Ovary (tissue), 7 donors: ENCODE measurements at regions not wholly inside any gene's neighbourhood (a gene's known extent, or its start where the extent isn't known, plus 50 kb on each side); places are given as distances from the start of the nearest gene placed in this dataset.

Experiments used
- DNase-seq, 5 donors: peaks; one replicate each; pipeline ENCODE4 v3.0.0-alpha.2; 2019 to 2020
- H3K27ac ChIP-seq, 2 donors: fragments of 200-600 bp; one replicate each; pipeline versions ENCODE4 v1.5.1 to v1.8.0; 2019 to 2022
- H3K27me3 ChIP-seq: fragments of 200-600 bp; one replicate; pipeline ENCODE4 v1.8.0; 2022
- H3K36me3 ChIP-seq: fragments of 200-600 bp; sonication (generic); one replicate; pipeline ENCODE4 v1.5.1; 2019
- H3K4me1 ChIP-seq: one replicate; pipeline ENCODE4 v1.8.1; 2013; ENCODE audit warnings: mild to moderate bottlenecking, moderate library complexity; ENCODE audit not compliant: insufficient read depth
- H3K4me3 ChIP-seq: fragments of 200-600 bp; sonication (generic); one replicate; pipeline ENCODE4 v1.5.1; 2017
- H3K9me3 ChIP-seq, 2 donors: fragments of 200-600 bp in 1 of 2; sonication (generic) in 1 of 2; one replicate each; pipeline versions ENCODE4 v1.5.1 to v1.8.1; 2013 to 2019; ENCODE audit warnings: mild to moderate bottlenecking in 1 of 2, moderate library complexity in 1 of 2
- EP300 ChIP-seq: sonication (generic); formaldehyde crosslinking; IDR thresholded peaks from one replicate; pipeline ENCODE4 v1.6.1; 2017; ENCODE audit warnings: antibody characterized with exemption
- POLR2A ChIP-seq: fragments of 450-650 bp; IDR thresholded peaks from one replicate; pipeline ENCODE4 v1.6.1; 2017; ENCODE audit warnings: antibody characterized with exemption, mild to moderate bottlenecking, moderate library complexity
- WGBS, 3 donors: extraction: QIAGEN DNeasy Blood & Tissue Kit in 1 of 3; methylation state at CpG; one replicate each; pipeline versions ENCODE4 v1.1.5 to v1.1.7; 2013 to 2017; 5-methylcytosine and 5-hydroxymethylcytosine counted together
- intact Hi-C, 4 donors: fragments of 100-400 bp; cut with DNase I; formaldehyde crosslinking; loops; one replicate each; pipeline versions ENCODE4 v1.11.0 to v1.15.1; 2022 to 2023
- TF ChIP-seq, protein P1 (sequence below), 3 donors: fragments of 450-650 bp in 2 of 3; fragments of 200-600 bp in 1 of 3; IDR thresholded peaks; one replicate each; pipeline versions ENCODE4 v1.5.1 to v1.8.0; 2016 to 2022; ENCODE audit warnings: antibody characterized with exemption in 3 of 3, mild to moderate bottlenecking in 1 of 3
- donor health status: DM: no; HTN: no; CAD: no; lungs with moderate emphysema.
- donor health status: DM: no; HTN: no; CAD: no.
- donor health status: Bipolar disorder and iron deficiency.
- donor health status: DM: no; HTN: no; CAD: no.
- donor health status: DM: yes; HTN: yes; CAD: no.

DNA sequence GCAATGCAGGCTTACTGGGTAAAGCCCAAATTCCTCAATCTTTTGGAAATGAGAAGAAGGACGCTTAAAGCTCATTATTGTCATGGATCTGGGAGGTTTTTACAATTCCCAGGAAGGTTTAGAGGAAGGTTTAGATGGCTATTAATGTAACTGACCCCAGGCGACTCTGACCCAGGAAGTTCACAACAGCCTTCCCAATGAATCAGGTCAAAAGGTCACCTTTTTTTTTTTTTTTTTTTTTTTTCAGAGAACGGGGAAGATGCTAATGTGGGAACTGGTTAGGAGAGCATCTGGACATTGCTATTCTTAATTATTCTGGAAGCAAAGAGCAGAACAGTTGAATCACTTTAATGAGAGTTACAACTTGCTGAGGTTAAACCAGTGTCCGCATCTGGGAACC is 149.9 kb upstream of the ITGB1 start:
- no peaks in the 10 kb centered on the region for H3K9me3 ChIP-seq
- intact Hi-C loops: no loop called here
- 90 to 94% (median 92%) methylated on average over 4 of the region's 4 CpGs for WGBS, 3 donors

DNA sequence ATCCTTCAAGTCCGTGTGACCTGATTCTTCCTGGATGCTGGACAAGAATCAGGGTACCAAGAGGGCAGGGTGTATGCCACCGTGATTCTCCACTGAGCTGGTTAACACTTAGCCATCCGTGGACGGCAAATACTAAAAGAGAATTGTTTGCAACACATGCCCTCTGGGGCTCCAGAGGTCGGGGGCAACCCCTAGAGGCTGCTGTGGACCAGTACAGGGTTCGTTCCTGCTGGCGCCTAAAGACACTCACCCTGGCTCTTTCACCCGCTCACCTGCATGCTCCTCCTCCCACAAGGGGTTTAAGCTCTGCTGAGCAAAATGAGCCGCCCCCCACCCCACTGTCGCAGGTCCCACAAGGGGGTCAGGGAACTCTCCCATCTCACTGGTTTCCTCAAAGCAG is 148.7 kb upstream of the ITGB1 start:
- no peaks in the 10 kb centered on the region for H3K36me3 ChIP-seq
- DNase-seq: no peak
- WGBS, 3 donors: 86 to 92% (median 91%) methylated on average over 10 of the region's 10 CpGs
- H3K4me1 ChIP-seq: peaks cover 3% of the 10 kb centered on the region
- H3K27ac ChIP-seq: no peak overlapping the region
- intact Hi-C loops: no loop called here
- no peak overlapping the region for H3K4me3 ChIP-seq
- H3K9me3 ChIP-seq: no peaks in the 10 kb centered on the region
- H3K27me3 ChIP-seq: no peaks in the 10 kb centered on the region
- no peak for TF ChIP-seq EP300
- TF ChIP-seq, protein P1, sequence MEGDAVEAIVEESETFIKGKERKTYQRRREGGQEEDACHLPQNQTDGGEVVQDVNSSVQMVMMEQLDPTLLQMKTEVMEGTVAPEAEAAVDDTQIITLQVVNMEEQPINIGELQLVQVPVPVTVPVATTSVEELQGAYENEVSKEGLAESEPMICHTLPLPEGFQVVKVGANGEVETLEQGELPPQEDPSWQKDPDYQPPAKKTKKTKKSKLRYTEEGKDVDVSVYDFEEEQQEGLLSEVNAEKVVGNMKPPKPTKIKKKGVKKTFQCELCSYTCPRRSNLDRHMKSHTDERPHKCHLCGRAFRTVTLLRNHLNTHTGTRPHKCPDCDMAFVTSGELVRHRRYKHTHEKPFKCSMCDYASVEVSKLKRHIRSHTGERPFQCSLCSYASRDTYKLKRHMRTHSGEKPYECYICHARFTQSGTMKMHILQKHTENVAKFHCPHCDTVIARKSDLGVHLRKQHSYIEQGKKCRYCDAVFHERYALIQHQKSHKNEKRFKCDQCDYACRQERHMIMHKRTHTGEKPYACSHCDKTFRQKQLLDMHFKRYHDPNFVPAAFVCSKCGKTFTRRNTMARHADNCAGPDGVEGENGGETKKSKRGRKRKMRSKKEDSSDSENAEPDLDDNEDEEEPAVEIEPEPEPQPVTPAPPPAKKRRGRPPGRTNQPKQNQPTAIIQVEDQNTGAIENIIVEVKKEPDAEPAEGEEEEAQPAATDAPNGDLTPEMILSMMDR (IDR thresholded peaks at IDR 0.05): no peak
- TF ChIP-seq POLR2A: no peak

More for the DNA sequence above, 149.9 kb upstream of the ITGB1 start:
- Histone ChIP-seq H3K27me3 (no peaks in the 10 kb centered on the region), H3K36me3 (no peaks in the 10 kb centered on the region), H3K27ac (no peak overlapping the region), H3K4me3 (no peak overlapping the region), H3K4me1 (peaks cover 3% of the 10 kb centered on the region)
- no peak for DNase-seq
- TF ChIP-seq EP300 (no peak), POLR2A (no peak)
- TF ChIP-seq, protein P1 (IDR thresholded peaks at IDR 0.05): no peak

DNA sequence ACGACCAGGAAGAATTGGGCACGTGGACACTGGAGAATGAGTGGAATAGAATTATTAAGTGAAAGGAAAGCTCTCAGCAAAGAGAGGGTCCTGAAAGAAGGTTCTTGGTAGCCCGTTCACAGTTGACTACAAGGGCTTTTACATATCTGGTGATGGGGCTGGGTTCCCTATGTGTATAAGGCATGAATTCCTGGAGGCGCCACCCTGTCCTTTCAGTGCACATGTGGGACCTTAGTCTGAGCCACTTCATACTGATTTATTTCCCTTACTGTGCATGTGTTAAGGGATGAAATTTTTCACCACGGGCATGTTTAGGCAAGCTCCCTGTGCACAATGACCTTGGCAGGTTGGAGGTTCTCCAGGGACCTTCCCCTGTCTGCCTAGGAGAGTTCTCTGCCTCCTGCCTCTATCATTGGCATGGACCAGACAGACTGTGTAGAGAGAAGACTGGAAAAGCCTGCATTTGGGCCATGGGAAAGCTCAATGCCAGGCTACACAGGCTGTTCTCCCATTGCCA is 145.9 kb upstream of the ITGB1 start:
- no peaks in the 10 kb centered on the region for H3K27me3 ChIP-seq
- no peak overlapping the region for H3K27ac ChIP-seq
- no peak for DNase-seq
- TF ChIP-seq POLR2A: no peak
- TF ChIP-seq EP300: no peak
- TF ChIP-seq, protein P1 (IDR thresholded peaks at IDR 0.05): no peak
- H3K9me3 ChIP-seq: no peaks in the 10 kb centered on the region
- intact Hi-C loops: no loop called here
- no peaks in the 10 kb centered on the region for H3K4me1 ChIP-seq
- no peaks in the 10 kb centered on the region for H3K36me3 ChIP-seq
- no peak overlapping the region for H3K4me3 ChIP-seq
- 72 to 82% (median 81%) methylated on average over 5 of the region's 5 CpGs for WGBS, 3 donors

DNA sequence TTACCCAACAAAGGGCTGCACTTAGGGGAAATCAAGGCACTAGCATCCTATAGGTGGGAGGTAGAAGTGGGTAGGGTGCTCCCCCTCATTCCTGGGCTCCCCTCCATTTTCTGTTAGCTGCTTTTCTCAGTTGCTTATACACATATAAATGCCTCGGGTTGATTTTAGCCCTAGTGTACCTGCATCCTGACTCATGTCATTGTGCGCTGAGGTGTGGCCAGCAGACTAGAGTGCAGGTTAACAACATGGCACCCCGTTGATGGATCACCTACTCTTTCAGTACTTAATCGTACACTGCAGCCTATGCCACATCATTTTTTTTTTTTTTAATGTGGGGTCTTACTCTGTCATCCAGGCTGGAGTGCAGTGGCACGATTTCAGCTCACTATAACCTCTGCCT is 144.0 kb upstream of the ITGB1 start:
- WGBS, 3 donors: 86 to 88% (median 87%) methylated on average over 5 of the region's 5 CpGs
- TF ChIP-seq, protein P1 (IDR thresholded peaks at IDR 0.05): no peak
- TF ChIP-seq POLR2A: no peak
- TF ChIP-seq EP300: no peak
- Histone ChIP-seq H3K4me1 (no peaks in the 10 kb centered on the region), H3K27ac (no peak overlapping the region), H3K27me3 (no peaks in the 10 kb centered on the region), H3K9me3 (no peaks in the 10 kb centered on the region), H3K36me3 (no peaks in the 10 kb centered on the region), H3K4me3 (no peak overlapping the region)
- intact Hi-C loops: no loop called here
- DNase-seq: no peak
